ENCODE measurements at regions not wholly inside any gene's neighbourhood (a gene's known extent, or its start where the extent isn't known, plus 50 kb on each side); places are given as distances from the start of the nearest gene placed in this dataset.

- TF ChIP-seq CTCF (IDR thresholded peaks at IDR 0.05 in 4 of 5, conservative IDR thresholded peaks at IDR 0.05 in 1 of 5) (no peak), POLR2A (IDR thresholded peaks at IDR 0.05) (no peak)
Observed at GRCh38 chr2:196535742-196536141, 103.8 kb upstream of the CCDC150 start.

Data from gastrocnemius medialis (tissue), 4 donors.